ENCODE measurements at regions not wholly inside any gene's neighbourhood (a gene's known extent, or its start where the extent isn't known, plus 50 kb on each side); places are given as distances from the start of the nearest gene placed in this dataset.

DNA sequence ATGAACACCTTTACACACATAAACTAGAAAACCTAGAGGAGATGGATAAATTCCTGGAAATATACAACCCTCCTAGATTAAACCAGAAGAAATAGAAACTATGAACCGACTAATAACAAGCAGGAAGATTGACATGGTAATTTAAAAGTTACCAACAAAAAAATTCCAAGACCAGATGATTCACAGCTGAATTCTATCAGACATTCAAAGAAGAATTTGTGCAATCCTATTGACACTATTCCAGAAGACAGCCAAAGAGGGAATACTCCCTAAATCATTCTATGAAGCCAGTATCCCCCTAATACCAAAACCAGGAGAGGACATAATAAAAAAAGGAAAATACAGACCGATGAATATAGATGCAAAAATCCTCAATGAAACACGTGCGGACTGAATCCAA, 102.6 kb upstream of the KRR1 start:
- DNase-seq (ENCODE audit: low read depth) = no peak
- TF ChIP-seq, protein P1, sequence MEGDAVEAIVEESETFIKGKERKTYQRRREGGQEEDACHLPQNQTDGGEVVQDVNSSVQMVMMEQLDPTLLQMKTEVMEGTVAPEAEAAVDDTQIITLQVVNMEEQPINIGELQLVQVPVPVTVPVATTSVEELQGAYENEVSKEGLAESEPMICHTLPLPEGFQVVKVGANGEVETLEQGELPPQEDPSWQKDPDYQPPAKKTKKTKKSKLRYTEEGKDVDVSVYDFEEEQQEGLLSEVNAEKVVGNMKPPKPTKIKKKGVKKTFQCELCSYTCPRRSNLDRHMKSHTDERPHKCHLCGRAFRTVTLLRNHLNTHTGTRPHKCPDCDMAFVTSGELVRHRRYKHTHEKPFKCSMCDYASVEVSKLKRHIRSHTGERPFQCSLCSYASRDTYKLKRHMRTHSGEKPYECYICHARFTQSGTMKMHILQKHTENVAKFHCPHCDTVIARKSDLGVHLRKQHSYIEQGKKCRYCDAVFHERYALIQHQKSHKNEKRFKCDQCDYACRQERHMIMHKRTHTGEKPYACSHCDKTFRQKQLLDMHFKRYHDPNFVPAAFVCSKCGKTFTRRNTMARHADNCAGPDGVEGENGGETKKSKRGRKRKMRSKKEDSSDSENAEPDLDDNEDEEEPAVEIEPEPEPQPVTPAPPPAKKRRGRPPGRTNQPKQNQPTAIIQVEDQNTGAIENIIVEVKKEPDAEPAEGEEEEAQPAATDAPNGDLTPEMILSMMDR (conservative IDR thresholded peaks at IDR 0.05; ENCODE audit: low read depth, low read length) = no peak

GRCh38 chr12:75611041-75611440, 99.6 kb upstream of the KRR1 start:
- DNase-seq (ENCODE audit: low read depth) = no peak
- H3K4me3 ChIP-seq (ENCODE audit: low read length) = no peak overlapping the region
- TF ChIP-seq, protein P1 (conservative IDR thresholded peaks at IDR 0.05; ENCODE audit: low read depth, low read length) = no peak

More for the DNA sequence above, 102.6 kb upstream of the KRR1 start:
- no peak overlapping the region for H3K4me3 ChIP-seq (ENCODE audit: low read length)

DNA sequence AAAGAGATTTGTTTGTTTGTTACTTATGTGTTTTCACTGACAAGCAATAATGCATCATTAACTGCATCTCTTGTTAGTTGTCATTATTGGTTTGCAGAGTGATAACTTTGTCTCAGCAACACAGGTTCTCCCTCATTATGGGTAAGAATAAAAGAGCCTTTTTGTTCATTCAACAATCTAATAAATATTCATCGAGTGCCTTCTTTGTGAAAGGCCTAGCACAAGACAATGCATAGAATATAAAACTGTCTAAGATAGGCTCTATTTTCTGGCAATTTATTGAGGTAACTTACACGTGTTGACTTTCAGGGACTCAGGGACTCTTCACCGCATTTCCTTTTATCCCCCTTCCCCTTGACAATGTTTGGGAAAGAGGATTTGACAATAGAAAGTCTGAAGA, 95.5 kb upstream of the KRR1 start:
- no peak overlapping the region for H3K4me3 ChIP-seq (ENCODE audit: low read length)
- no peak for DNase-seq (ENCODE audit: low read depth)
- TF ChIP-seq, protein P1 (conservative IDR thresholded peaks at IDR 0.05; ENCODE audit: low read depth, low read length) = no peak

DNA sequence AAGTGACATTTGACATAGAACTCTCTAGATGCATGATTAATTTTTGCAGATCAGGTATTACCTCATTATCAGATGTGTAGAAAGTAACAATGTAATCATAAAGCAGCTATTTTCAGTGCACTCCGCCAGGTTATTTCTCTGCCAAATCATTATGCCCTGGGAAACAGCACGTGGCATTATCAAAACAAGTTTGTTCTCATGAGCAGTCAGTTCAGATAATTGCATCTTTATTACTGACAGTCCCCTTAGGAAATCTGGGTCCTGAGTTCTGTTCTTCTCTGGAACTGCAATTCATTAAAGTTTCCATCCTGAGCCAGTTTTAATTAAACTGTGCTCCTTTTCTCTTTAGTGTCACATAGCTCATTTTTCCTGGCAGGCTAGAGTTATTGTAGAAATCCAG, 94.7 kb upstream of the KRR1 start:
- TF ChIP-seq, protein P1 (conservative IDR thresholded peaks at IDR 0.05; ENCODE audit: low read depth, low read length) = no peak
- DNase-seq (ENCODE audit: low read depth) = peak; percentile 18

DNA sequence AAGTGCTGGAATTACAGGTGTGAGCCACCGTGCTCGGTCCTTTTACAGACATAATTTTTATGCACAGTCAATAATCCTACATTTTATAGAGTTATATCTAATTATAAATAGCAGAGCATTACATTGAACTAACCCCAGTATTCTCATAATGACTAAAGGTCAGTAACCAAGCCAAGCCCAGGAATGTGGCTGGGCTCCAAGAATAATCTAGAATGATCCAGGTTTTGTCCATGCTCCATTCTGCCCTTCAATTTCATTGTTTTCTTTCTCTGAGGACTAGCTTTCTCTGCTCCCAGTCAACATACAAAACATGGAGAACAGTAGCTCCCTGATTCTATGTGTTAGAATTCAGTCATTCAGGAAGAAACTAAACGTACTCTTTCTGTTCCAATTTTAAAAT, 92.1 kb upstream of the KRR1 start:
- H3K4me3 ChIP-seq (ENCODE audit: low read length) = no peak overlapping the region
- DNase-seq (ENCODE audit: low read depth) = no peak
- TF ChIP-seq, protein P1 (conservative IDR thresholded peaks at IDR 0.05; ENCODE audit: low read depth, low read length) = no peak

More for the DNA sequence above, 94.7 kb upstream of the KRR1 start:
- H3K4me3 ChIP-seq (ENCODE audit: low read length) = no peak overlapping the region

- TF ChIP-seq, protein P1 (conservative IDR thresholded peaks at IDR 0.05; ENCODE audit: low read depth, low read length) = no peak
- DNase-seq (ENCODE audit: low read depth) = no peak
- H3K4me3 ChIP-seq (ENCODE audit: low read length) = no peak overlapping the region
Observed at GRCh38 chr12:75602106-75602505, 90.7 kb upstream of the KRR1 start.

DNA sequence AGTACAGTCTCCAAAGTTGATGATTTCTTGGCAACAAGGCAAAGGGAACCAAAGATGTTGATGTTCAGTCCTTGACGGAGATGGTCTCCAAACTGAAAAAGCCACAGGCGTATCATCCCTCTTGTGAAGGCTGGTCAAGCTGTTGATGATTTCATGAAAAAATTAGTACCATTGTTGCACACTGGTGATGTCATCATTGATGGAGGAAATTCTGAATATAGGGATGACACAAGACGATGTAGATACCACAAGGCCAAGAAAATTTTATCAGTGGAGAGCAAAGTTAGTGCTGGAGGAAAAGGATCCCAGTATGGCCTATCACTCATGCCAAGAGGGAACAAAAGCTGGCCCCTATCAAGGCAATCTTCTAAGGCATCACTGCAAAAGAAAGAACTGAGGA, 88.7 kb upstream of the KRR1 start:
- H3K4me3 ChIP-seq (ENCODE audit: low read length) = no peak overlapping the region
- DNase-seq (ENCODE audit: low read depth) = no peak
- TF ChIP-seq, protein P1 (conservative IDR thresholded peaks at IDR 0.05; ENCODE audit: low read depth, low read length) = no peak
